H1 (cell line): ENCODE measurements at regions not wholly inside any gene's neighbourhood (a gene's known extent, or its start where the extent isn't known, plus 50 kb on each side); places are given as distances from the start of the nearest gene placed in this dataset.

Experiments
- ATF2 ChIP-seq: IDR thresholded peaks from 2 replicates; pipeline ENCODE4 v1.6.1; 2012; ENCODE audit warnings: low read length, inconsistent platforms
- BCL11A ChIP-seq, 2 experiments: IDR thresholded peaks; one replicate each; pipeline ENCODE4 v1.6.1; 2011; ENCODE audit warnings: low read depth in 2 of 2, low read length in 2 of 2, mild to moderate bottlenecking in 2 of 2
- BRCA1 ChIP-seq: IDR thresholded peaks from 2 replicates; pipeline ENCODE4 v1.6.1; 2012; ENCODE audit warnings: low read depth, low read length, improper control_type of control experiment
- CBX8 ChIP-seq: fragments of 300-800, 300-1000 bp; sonication (generic); IDR thresholded peaks from 2 replicates; pipeline ENCODE4 v1.7.1; 2016; ENCODE audit warnings: low read depth, low read length, borderline replicate concordance
- CREB1 ChIP-seq: IDR thresholded peaks from 2 replicates; pipeline ENCODE4 v1.6.1; 2012; ENCODE audit warnings: inconsistent platforms
- EZH2 ChIP-seq: fragments of 200-600 bp; sonication (generic); IDR thresholded peaks from 2 replicates; pipeline ENCODE4 v1.7.1; 2012; ENCODE audit warnings: low read depth, mild to moderate bottlenecking, moderate library complexity, low read length, inconsistent platforms; ENCODE audit not compliant: severe bottlenecking
- GABPA ChIP-seq: IDR thresholded peaks from 2 replicates; pipeline ENCODE4 v1.6.1; 2011; ENCODE audit warnings: mild to moderate bottlenecking, low read length, moderate library complexity, borderline replicate concordance; ENCODE audit not compliant: insufficient read depth
- JUN ChIP-seq: IDR thresholded peaks from 2 replicates; pipeline ENCODE4 v1.6.1; 2011; ENCODE audit warnings: low read depth, mild to moderate bottlenecking, improper control_type of control experiment, low read length
- KDM4A ChIP-seq: IDR thresholded peaks from one replicate; pipeline ENCODE4 v1.7.1; 2012; ENCODE audit warnings: low read depth, mild to moderate bottlenecking, moderate library complexity, low read length, inconsistent platforms; ENCODE audit not compliant: severe bottlenecking
- KDM5A ChIP-seq: fragments of 200-600 bp; IDR thresholded peaks from 2 replicates; pipeline ENCODE4 v1.7.1; 2012; ENCODE audit warnings: mild to moderate bottlenecking, low read length, inconsistent platforms, mixed read lengths
- MAFK ChIP-seq: IDR thresholded peaks from 2 replicates; pipeline ENCODE4 v1.6.1; 2012; ENCODE audit warnings: low read depth, mild to moderate bottlenecking, improper control_type of control experiment, low read length
- MAX ChIP-seq: IDR thresholded peaks from 2 replicates; pipeline ENCODE4 v1.6.1; 2012; ENCODE audit warnings: inconsistent platforms
- NRF1 ChIP-seq: IDR thresholded peaks from 2 replicates; pipeline ENCODE4 v1.6.1; 2011; ENCODE audit warnings: mild to moderate bottlenecking, low read depth, low read length, improper control_type of control experiment
- PHF8 ChIP-seq: fragments of 200-600 bp; sonication (generic); conservative IDR thresholded peaks from 2 replicates; pipeline ENCODE4 v1.7.1; 2012; ENCODE audit warnings: low read depth, mild to moderate bottlenecking, inconsistent platforms, low read length, moderate library complexity
- POLR2A ChIP-seq, 2 experiments: IDR thresholded peaks; 1 replicate in 1 of 2; 2 replicates in 1 of 2; pipeline ENCODE4 v1.6.1; 2011; ENCODE audit warnings: low read depth in 2 of 2, low read length in 2 of 2, mild to moderate bottlenecking in 2 of 2; ENCODE audit errors: control extremely low read depth in 1 of 2
- POU5F1 ChIP-seq: IDR thresholded peaks from 2 replicates; pipeline ENCODE4 v1.6.1; 2011; ENCODE audit warnings: low read depth, mild to moderate bottlenecking, low read length, moderate library complexity
- RFX5 ChIP-seq: IDR thresholded peaks from 2 replicates; pipeline ENCODE4 v1.6.1; 2011; ENCODE audit warnings: low read depth, low read length, improper control_type of control experiment, borderline replicate concordance
- RNF2 ChIP-seq: fragments of 200-900, 300-1000 bp; sonication (generic); IDR thresholded peaks from 2 replicates; pipeline ENCODE4 v1.7.1; 2016; ENCODE audit warnings: borderline replicate concordance, low read depth, mild to moderate bottlenecking, antibody characterized with exemption, low read length; ENCODE audit not compliant: poor library complexity, severe bottlenecking; ENCODE audit errors: missing control alignments
- SIN3A ChIP-seq, 2 experiments: IDR thresholded peaks in 1 of 2; conservative IDR thresholded peaks in 1 of 2; 2 replicates each; pipeline ENCODE4 v1.6.1; 2011 to 2012; ENCODE audit warnings: low read length in 2 of 2, improper control_type of control experiment in 1 of 2, low read depth in 1 of 2, mild to moderate bottlenecking in 1 of 2
- SIRT6 ChIP-seq: IDR thresholded peaks from one replicate; pipeline ENCODE4 v1.7.1; 2012; ENCODE audit warnings: low read length, inconsistent platforms
- SP1 ChIP-seq: IDR thresholded peaks from 2 replicates; pipeline ENCODE4 v1.6.1; 2011; ENCODE audit warnings: low read depth, low read length
- SP2 ChIP-seq: IDR thresholded peaks from 2 replicates; pipeline ENCODE4 v1.6.1; 2012; ENCODE audit warnings: mild to moderate bottlenecking, low read length, inconsistent platforms
- SP4 ChIP-seq: IDR thresholded peaks from 2 replicates; pipeline ENCODE4 v1.6.1; 2012; ENCODE audit warnings: low read length, inconsistent platforms
- SUZ12 ChIP-seq: fragments of 200-600 bp; sonication (generic); IDR thresholded peaks from 2 replicates; pipeline ENCODE4 v1.6.1; 2012; ENCODE audit warnings: mild to moderate bottlenecking, inconsistent platforms, low read length, moderate library complexity, mixed read lengths
- ZNF274 ChIP-seq: IDR thresholded peaks from 2 replicates; pipeline ENCODE4 v1.7.0; 2012; ENCODE audit warnings: low read length, borderline replicate concordance; ENCODE audit errors: extremely low read depth

- TF ChIP-seq RNF2: no peak
- TF ChIP-seq MAX: peak; percentile 60
- no peak for TF ChIP-seq SIRT6
- TF ChIP-seq RFX5: no peak
- TF ChIP-seq POU5F1: no peak
- TF ChIP-seq BRCA1: no peak
- no peak for TF ChIP-seq ZNF274
- TF ChIP-seq PHF8: no peak
- TF ChIP-seq KDM5A: no peak
- TF ChIP-seq SP4: no peak
- TF ChIP-seq SP1: no peak
- TF ChIP-seq BCL11A (IDR thresholded peaks at IDR 0.05; ENCODE audit: low read depth in 2 of 2, low read length in 2 of 2): no peak
- TF ChIP-seq EZH2: no peak
- TF ChIP-seq GABPA: peak; percentile 43; the same call in 1 of the 2 replicates
- 0 out of 4 replicates have a peak, but pooled peaks of 1 of the 2 experiments have one; percentile 21 for TF ChIP-seq SIN3A (conservative IDR thresholded peaks at IDR 0.05 in 1 of 2, IDR thresholded peaks at IDR 0.05 in 1 of 2; ENCODE audit: low read depth in 1 of 2, low read length in 2 of 2)
- no peak for TF ChIP-seq MAFK
- TF ChIP-seq CREB1: 0 out of 2 replicates have a peak, but pooled peaks have one; percentile 9
- no peak for TF ChIP-seq KDM4A
- no peak for TF ChIP-seq NRF1
- no peak for TF ChIP-seq JUN
- TF ChIP-seq POLR2A (IDR thresholded peaks at IDR 0.05; ENCODE audit: control extremely low read depth in 1 of 2, low read depth in 2 of 2, low read length in 2 of 2): no peak
- no peak for TF ChIP-seq SP2
- TF ChIP-seq SUZ12: no peak
- TF ChIP-seq CBX8: no peak
- no peak for TF ChIP-seq ATF2
Measured at GRCh38 chr18:77650799-77651385, 401.2 kb downstream of the GALR1 start (continued).
